ENCODE measurements at regions not wholly inside any gene's neighbourhood (a gene's known extent, or its start where the extent isn't known, plus 50 kb on each side); places are given as distances from the start of the nearest gene placed in this dataset.

- TF ChIP-seq, protein P1, sequence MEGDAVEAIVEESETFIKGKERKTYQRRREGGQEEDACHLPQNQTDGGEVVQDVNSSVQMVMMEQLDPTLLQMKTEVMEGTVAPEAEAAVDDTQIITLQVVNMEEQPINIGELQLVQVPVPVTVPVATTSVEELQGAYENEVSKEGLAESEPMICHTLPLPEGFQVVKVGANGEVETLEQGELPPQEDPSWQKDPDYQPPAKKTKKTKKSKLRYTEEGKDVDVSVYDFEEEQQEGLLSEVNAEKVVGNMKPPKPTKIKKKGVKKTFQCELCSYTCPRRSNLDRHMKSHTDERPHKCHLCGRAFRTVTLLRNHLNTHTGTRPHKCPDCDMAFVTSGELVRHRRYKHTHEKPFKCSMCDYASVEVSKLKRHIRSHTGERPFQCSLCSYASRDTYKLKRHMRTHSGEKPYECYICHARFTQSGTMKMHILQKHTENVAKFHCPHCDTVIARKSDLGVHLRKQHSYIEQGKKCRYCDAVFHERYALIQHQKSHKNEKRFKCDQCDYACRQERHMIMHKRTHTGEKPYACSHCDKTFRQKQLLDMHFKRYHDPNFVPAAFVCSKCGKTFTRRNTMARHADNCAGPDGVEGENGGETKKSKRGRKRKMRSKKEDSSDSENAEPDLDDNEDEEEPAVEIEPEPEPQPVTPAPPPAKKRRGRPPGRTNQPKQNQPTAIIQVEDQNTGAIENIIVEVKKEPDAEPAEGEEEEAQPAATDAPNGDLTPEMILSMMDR (conservative IDR thresholded peaks at IDR 0.05): no peak
- no peak for TF ChIP-seq ZFX (IDR thresholded peaks at IDR 0.05)
- no peak overlapping the region for H3K27ac ChIP-seq
Measured at GRCh38 chr12:23108957-23109356, 484.0 kb downstream of the ETNK1 start.

DNA sequence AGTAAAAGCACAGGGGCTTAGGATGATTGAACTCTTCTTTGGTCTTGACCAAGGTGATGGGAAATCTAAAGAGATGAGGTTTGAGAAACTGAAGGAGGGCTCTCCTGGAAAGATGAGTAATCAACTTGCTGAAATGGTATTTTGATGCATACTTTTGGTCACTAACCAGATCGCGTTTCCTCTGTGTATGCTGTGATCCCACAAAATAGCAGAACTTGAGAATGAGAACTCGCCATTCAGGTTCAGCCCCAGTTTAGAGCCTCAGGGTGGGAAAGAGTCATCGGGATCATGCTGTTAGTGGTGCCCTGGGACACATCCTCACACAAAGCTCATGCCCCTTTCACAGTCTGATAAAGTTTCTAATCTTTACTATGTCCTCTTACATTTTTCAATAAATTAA lies 488.8 kb downstream of the ETNK1 start:
- no peak overlapping the region for H3K27ac ChIP-seq
- TF ChIP-seq ZFX (IDR thresholded peaks at IDR 0.05): no peak

DNA sequence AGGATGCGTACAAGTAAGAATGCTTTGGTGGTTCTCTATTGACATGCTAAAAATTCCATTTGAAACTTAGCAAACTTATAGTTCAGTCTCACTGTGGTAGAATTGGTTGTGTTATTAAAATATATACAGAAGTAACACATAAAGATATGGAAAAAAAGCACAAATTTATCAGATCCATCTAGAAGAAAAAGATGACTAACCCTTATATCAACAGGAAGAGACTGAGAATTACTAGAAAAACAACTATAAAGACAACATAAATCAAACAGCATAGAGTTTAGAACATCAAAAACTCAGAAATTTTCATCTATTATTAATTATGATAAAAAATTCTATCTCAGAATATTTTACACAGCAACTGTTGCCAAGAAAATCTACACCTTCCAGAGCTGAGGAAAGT lies 491.0 kb downstream of the ETNK1 start:
- TF ChIP-seq, protein P1 (conservative IDR thresholded peaks at IDR 0.05): no peak
- TF ChIP-seq ZFX (IDR thresholded peaks at IDR 0.05): no peak
- no peak overlapping the region for H3K27ac ChIP-seq

DNA sequence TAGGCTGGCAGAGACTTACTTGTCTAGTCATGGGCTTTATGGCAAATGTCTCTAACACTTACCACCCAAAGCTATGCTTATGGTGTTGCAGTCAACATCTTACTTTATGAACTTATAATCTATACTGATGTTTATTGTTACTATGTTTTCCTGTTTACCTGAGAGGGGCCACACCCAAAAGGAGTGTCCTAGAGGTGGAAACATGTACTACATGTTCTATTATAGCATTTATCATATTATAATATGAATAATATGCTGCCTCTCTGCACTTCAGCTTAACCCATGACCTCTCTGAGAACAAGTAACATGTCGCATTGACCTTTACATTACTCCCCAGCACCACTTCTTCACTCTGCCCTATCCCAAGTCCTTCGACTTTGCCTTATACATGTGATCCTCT lies 501.8 kb downstream of the ETNK1 start:
- TF ChIP-seq, protein P1 (conservative IDR thresholded peaks at IDR 0.05): no peak
- no peak overlapping the region for H3K27ac ChIP-seq

- H3K27ac ChIP-seq: no peak overlapping the region
- TF ChIP-seq ZFX (IDR thresholded peaks at IDR 0.05): no peak
- TF ChIP-seq, protein P1 (conservative IDR thresholded peaks at IDR 0.05): no peak
Measured at GRCh38 chr12:23127701-23128100, 502.7 kb downstream of the ETNK1 start.

DNA sequence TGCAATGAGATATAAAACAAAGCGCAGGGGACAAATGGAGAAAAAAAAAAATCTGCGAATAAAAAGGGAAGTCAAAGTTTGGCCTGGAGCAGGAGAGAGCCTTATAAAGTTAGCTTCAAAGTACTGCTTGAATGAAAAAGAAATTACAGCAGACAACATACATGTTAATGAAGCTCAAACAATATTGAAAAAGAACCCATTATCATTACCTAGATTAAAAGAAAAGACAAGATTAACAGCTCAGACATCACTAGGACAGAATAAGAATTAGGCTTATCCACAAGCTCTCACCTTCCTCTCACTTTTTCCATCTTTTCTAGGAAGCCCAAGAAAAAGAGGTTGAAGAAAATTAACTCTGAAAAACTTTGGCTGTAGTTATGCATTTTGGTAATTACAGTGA lies 503.5 kb downstream of the ETNK1 start:
- TF ChIP-seq, protein P1 (conservative IDR thresholded peaks at IDR 0.05): no peak
- no peak for TF ChIP-seq ZFX (IDR thresholded peaks at IDR 0.05)
- H3K27ac ChIP-seq: no peak overlapping the region

- H3K27ac ChIP-seq: no peak overlapping the region
- TF ChIP-seq ZFX (IDR thresholded peaks at IDR 0.05): no peak
Measured at GRCh38 chr12:23132357-23132756, 507.4 kb downstream of the ETNK1 start.

DNA sequence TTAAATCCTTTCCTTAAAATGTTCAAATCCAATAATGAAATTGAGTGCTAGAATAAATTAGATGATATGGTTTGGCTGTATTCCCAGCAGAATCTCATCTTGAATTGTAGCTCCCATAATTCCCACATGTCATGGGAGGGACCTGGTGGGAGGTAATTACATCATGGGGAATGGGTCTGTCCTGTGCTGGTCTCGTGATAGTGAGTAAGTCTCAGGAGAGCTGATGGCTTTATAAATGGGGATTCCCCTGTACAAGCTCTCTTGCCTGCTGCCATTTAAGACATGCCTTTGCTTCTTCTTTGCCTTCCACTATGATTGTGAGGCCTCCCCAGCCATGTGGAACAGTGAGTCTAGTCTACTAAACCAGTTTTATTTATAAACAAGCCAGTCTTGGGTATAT lies 508.5 kb downstream of the ETNK1 start:
- H3K27ac ChIP-seq: no peak overlapping the region
- TF ChIP-seq, protein P1 (conservative IDR thresholded peaks at IDR 0.05): no peak
- TF ChIP-seq ZFX (IDR thresholded peaks at IDR 0.05): no peak

DNA sequence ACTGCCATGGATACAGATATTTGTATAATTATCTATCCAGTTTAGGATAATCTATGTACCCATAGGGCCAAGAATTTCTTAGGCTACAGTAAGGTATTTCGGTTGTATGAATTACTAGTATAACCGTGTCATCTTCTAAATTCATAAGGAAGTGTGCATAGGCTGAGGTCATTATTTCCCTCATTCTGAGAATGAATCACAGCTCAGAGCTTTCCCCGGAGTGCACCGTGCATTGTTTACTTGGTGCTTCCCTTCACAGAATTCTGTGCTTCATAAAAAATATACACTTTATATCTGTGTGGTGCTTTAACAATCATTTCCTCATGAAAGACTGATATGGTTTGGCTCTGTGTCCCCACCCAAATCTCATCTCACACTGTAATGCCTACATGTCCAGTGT lies 514.1 kb downstream of the ETNK1 start:
- TF ChIP-seq, protein P1 (conservative IDR thresholded peaks at IDR 0.05): no peak
- no peak for TF ChIP-seq ZFX (IDR thresholded peaks at IDR 0.05)
- H3K27ac ChIP-seq: no peak overlapping the region

Measured in C4-2B (cell line).